Large intestine (tissue), 3 donors: ENCODE measurements at regions not wholly inside any gene's neighbourhood (a gene's known extent, or its start where the extent isn't known, plus 50 kb on each side); places are given as distances from the start of the nearest gene placed in this dataset.

Source experiments
- DNase-seq, 2 donors: peaks; one replicate each; pipeline versions ENCODE4 v3.0.0 to v3.0.0-alpha.2; 2013
- H3K27ac ChIP-seq: one replicate; pipeline ENCODE4 v1.5.1; 2013; ENCODE audit warnings: low read length
- H3K27me3 ChIP-seq: 2 replicates; pipeline ENCODE4 v1.6.1; 2013; ENCODE audit warnings: low read length; ENCODE audit not compliant: control insufficient read depth, insufficient read depth
- H3K36me3 ChIP-seq: 2 replicates; pipeline ENCODE4 v1.6.1; 2013; ENCODE audit warnings: low read length; ENCODE audit not compliant: control insufficient read depth, insufficient read depth
- H3K4me1 ChIP-seq: one replicate; pipeline ENCODE4 v1.6.1; 2013; ENCODE audit warnings: low read length; ENCODE audit not compliant: control insufficient read depth, insufficient read depth
- H3K4me3 ChIP-seq: one replicate; pipeline ENCODE4 v1.5.1; 2013; ENCODE audit warnings: low read length
- H3K9me3 ChIP-seq: one replicate; pipeline ENCODE4 v1.6.1; 2013; ENCODE audit warnings: mild to moderate bottlenecking, low read depth, low read length, moderate library complexity; ENCODE audit not compliant: control insufficient read depth
- WGBS: methylation state at CpG from one replicate; pipeline ENCODE4 v1.1.5; 2013; ENCODE audit warnings: low lambda C conversion rate; ENCODE audit not compliant: insufficient coverage; 5-methylcytosine and 5-hydroxymethylcytosine counted together

- Histone ChIP-seq H3K27me3 (no peaks in the 10 kb centered on the region), H3K27ac (no peak overlapping the region), H3K36me3 (no peaks in the 10 kb centered on the region), H3K9me3 (no peaks in the 10 kb centered on the region), H3K4me3 (no peak overlapping the region), H3K4me1 (no peaks in the 10 kb centered on the region)
- WGBS: 100% methylated on average over 2 of the region's 3 CpGs
- DNase-seq: no peak
Observed at GRCh38 chr10:64142395-64142794, 621.2 kb downstream of the REEP3 start.

- no peak overlapping the region for H3K27ac ChIP-seq
- no peaks in the 10 kb centered on the region for H3K27me3 ChIP-seq
- no peak overlapping the region for H3K4me3 ChIP-seq
- no peaks in the 10 kb centered on the region for H3K4me1 ChIP-seq
- no peaks in the 10 kb centered on the region for H3K9me3 ChIP-seq
- H3K36me3 ChIP-seq: no peaks in the 10 kb centered on the region
- no peak for DNase-seq
Observed at GRCh38 chr10:64148607-64149006, 627.4 kb downstream of the REEP3 start.

- WGBS: 60% methylated on average over 1 of the region's 3 CpGs
- Histone ChIP-seq H3K36me3 (no peaks in the 10 kb centered on the region), H3K9me3 (no peaks in the 10 kb centered on the region), H3K27ac (no peak overlapping the region), H3K4me1 (no peaks in the 10 kb centered on the region), H3K4me3 (no peak overlapping the region), H3K27me3 (no peaks in the 10 kb centered on the region)
- no peak for DNase-seq
Observed at GRCh38 chr10:64156166-64156565, 635.0 kb downstream of the REEP3 start.

- H3K27ac ChIP-seq: no peak overlapping the region
- WGBS: no CpG with 5 or more reads among the region's 2 CpGs
- no peaks in the 10 kb centered on the region for H3K27me3 ChIP-seq
- H3K9me3 ChIP-seq: no peaks in the 10 kb centered on the region
- no peaks in the 10 kb centered on the region for H3K36me3 ChIP-seq
- no peaks in the 10 kb centered on the region for H3K4me1 ChIP-seq
- DNase-seq: no peak
- H3K4me3 ChIP-seq: no peak overlapping the region
Observed at GRCh38 chr10:64158551-64158950, 637.4 kb downstream of the REEP3 start.

GRCh38 chr10:64159910-64160872, 639.0 kb downstream of the REEP3 start:
- DNase-seq: no peak
- WGBS: 100% methylated on average over 1 of the region's 2 CpGs
- Histone ChIP-seq H3K4me1 (no peaks in the 10 kb centered on the region), H3K27ac (no peak overlapping the region), H3K4me3 (no peak overlapping the region), H3K9me3 (no peaks in the 10 kb centered on the region), H3K27me3 (no peaks in the 10 kb centered on the region), H3K36me3 (no peaks in the 10 kb centered on the region)

- WGBS: no CpG with 5 or more reads among the region's 35 CpGs
- no peak overlapping the region for H3K27ac ChIP-seq
- no peak overlapping the region for H3K4me3 ChIP-seq
- DNase-seq: no peak
- no peaks in the 10 kb centered on the region for H3K4me1 ChIP-seq
- no peaks in the 10 kb centered on the region for H3K27me3 ChIP-seq
- no peaks in the 10 kb centered on the region for H3K36me3 ChIP-seq
- peaks cover 4% of the 10 kb centered on the region for H3K9me3 ChIP-seq
Observed at GRCh38 chr10:64170791-64171190, 649.6 kb downstream of the REEP3 start.

GRCh38 chr10:64173826-64174225, 652.6 kb downstream of the REEP3 start:
- Histone ChIP-seq H3K27me3 (no peaks in the 10 kb centered on the region), H3K4me1 (no peaks in the 10 kb centered on the region), H3K9me3 (peaks cover 4% of the 10 kb centered on the region)

GRCh38 chr10:64174666-64175255, 653.6 kb downstream of the REEP3 start:
- 89% methylated on average over 5 of the region's 9 CpGs for WGBS
- Histone ChIP-seq H3K4me3 (no peak overlapping the region), H3K36me3 (no peaks in the 10 kb centered on the region), H3K27me3 (no peaks in the 10 kb centered on the region), H3K9me3 (peaks cover 4% of the 10 kb centered on the region), H3K27ac (no peak overlapping the region), H3K4me1 (no peaks in the 10 kb centered on the region)
- DNase-seq: no peak

More at GRCh38 chr10:64173826-64174225, 652.6 kb downstream of the REEP3 start:
- no peak overlapping the region for H3K4me3 ChIP-seq
- no peak for DNase-seq
- no peak overlapping the region for H3K27ac ChIP-seq
- no peaks in the 10 kb centered on the region for H3K36me3 ChIP-seq

GRCh38 chr10:64175271-64175962, 654.2 kb downstream of the REEP3 start:
- 78% methylated on average over 1 of the region's 4 CpGs for WGBS
- H3K36me3 ChIP-seq: no peaks in the 10 kb centered on the region
- DNase-seq: no peak
- no peaks in the 10 kb centered on the region for H3K27me3 ChIP-seq
- H3K27ac ChIP-seq: no peak overlapping the region
- peaks cover 4% of the 10 kb centered on the region for H3K9me3 ChIP-seq
- no peak overlapping the region for H3K4me3 ChIP-seq
- H3K4me1 ChIP-seq: no peaks in the 10 kb centered on the region

GRCh38 chr10:64182671-64183070, 661.5 kb downstream of the REEP3 start:
- no peak for DNase-seq
- no peaks in the 10 kb centered on the region for H3K36me3 ChIP-seq
- H3K27ac ChIP-seq: no peak overlapping the region
- no peak overlapping the region for H3K4me3 ChIP-seq
- H3K4me1 ChIP-seq: no peaks in the 10 kb centered on the region
- no peaks in the 10 kb centered on the region for H3K27me3 ChIP-seq
- H3K9me3 ChIP-seq: no peaks in the 10 kb centered on the region
